ENCODE measurements at regions not wholly inside any gene's neighbourhood (a gene's known extent, or its start where the extent isn't known, plus 50 kb on each side); places are given as distances from the start of the nearest gene placed in this dataset.

DNA sequence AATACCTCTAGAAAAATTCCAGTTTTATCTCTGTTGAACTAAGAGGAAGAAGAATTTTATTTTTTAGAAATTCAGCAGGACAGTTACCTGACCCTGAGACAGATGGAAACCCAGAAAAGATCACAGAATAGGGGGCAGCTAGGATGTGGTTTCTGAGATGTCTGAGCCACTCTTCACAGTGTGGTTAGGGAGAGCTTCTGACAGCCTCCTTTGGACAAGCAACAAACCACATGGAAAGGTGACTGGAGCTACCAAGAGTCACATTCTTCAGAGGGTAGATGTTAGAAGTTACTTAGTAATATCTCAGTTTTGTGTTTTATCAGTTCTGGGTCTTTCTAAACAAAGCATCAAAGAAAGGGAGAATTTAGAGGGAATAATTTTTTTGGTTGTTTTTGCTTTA, 117.3 kb upstream of the NAP1L1 start:
- TF ChIP-seq, protein P1, sequence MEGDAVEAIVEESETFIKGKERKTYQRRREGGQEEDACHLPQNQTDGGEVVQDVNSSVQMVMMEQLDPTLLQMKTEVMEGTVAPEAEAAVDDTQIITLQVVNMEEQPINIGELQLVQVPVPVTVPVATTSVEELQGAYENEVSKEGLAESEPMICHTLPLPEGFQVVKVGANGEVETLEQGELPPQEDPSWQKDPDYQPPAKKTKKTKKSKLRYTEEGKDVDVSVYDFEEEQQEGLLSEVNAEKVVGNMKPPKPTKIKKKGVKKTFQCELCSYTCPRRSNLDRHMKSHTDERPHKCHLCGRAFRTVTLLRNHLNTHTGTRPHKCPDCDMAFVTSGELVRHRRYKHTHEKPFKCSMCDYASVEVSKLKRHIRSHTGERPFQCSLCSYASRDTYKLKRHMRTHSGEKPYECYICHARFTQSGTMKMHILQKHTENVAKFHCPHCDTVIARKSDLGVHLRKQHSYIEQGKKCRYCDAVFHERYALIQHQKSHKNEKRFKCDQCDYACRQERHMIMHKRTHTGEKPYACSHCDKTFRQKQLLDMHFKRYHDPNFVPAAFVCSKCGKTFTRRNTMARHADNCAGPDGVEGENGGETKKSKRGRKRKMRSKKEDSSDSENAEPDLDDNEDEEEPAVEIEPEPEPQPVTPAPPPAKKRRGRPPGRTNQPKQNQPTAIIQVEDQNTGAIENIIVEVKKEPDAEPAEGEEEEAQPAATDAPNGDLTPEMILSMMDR (conservative IDR thresholded peaks at IDR 0.05; ENCODE audit: low read depth, low read length) = no peak
- no peak for TF ChIP-seq RFX5 (IDR thresholded peaks at IDR 0.05; ENCODE audit: low read depth, low read length)
- TF ChIP-seq CEBPB (IDR thresholded peaks at IDR 0.05; ENCODE audit: low read depth, low read length) = no peak
- no peak for TF ChIP-seq RAD21 (IDR thresholded peaks at IDR 0.05; ENCODE audit: low read length)
- no peak for TF ChIP-seq MAZ (IDR thresholded peaks at IDR 0.05; ENCODE audit: borderline replicate concordance, low read depth, low read length)
- no peak for TF ChIP-seq RCOR1 (IDR thresholded peaks at IDR 0.05; ENCODE audit: insufficient replicate concordance, low read length)
- no peak for TF ChIP-seq BHLHE40 (IDR thresholded peaks at IDR 0.05; ENCODE audit: low read depth, low read length)
- TF ChIP-seq POLR2A (IDR thresholded peaks at IDR 0.05; ENCODE audit: low read depth, low read length) = no peak
- TF ChIP-seq FOS (IDR thresholded peaks at IDR 0.05; ENCODE audit: low read depth, low read length) = no peak
- no peak for TF ChIP-seq MAFK (IDR thresholded peaks at IDR 0.05; ENCODE audit: low read depth, low read length)
